ENCODE measurements at regions not wholly inside any gene's neighbourhood (a gene's known extent, or its start where the extent isn't known, plus 50 kb on each side); places are given as distances from the start of the nearest gene placed in this dataset.

DNA sequence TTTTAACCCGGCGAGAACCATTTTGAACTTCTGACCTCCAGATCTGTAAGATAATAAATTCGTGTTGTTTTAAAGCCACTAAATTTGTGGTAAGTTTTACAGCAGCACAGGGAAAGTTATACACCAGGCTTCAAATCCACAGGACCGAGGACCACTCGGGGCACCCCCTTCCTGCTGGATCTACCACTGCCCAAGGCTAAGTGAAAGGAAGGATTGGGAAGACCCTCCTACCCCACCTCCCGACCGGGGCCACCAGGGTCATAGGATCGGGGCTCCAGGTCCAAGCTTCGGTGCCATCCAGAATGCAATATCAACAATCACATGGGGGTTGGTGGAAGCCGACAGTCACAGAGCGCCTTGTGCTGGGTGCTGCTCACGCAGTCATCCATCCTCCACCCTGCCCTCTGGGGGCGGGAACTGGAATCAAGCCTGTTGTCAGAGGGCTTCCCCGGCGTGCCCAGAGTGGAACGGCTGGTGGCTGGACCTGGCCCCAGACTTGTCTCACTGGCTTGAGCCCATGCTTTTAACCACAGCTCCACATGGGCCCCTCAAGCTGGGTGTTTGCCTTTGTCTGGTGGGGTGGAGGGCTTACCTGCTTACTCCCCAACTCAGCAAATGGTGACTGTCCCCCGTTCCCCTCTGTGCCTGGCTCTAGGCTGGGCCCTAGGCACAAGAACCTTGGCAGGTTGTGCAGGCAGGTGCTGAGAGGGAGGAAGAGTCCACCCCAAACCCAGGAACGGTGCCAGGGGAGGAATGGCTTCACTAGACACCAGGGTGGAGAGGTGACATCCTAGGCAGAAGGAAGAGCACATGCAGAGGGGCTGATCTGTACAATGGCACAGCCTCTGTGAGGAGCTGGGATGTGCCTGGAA, 180.3 kb upstream of the RTL1 start:
- no peak for TF ChIP-seq POLR2A (IDR thresholded peaks at IDR 0.05)
- TF ChIP-seq, protein P1, sequence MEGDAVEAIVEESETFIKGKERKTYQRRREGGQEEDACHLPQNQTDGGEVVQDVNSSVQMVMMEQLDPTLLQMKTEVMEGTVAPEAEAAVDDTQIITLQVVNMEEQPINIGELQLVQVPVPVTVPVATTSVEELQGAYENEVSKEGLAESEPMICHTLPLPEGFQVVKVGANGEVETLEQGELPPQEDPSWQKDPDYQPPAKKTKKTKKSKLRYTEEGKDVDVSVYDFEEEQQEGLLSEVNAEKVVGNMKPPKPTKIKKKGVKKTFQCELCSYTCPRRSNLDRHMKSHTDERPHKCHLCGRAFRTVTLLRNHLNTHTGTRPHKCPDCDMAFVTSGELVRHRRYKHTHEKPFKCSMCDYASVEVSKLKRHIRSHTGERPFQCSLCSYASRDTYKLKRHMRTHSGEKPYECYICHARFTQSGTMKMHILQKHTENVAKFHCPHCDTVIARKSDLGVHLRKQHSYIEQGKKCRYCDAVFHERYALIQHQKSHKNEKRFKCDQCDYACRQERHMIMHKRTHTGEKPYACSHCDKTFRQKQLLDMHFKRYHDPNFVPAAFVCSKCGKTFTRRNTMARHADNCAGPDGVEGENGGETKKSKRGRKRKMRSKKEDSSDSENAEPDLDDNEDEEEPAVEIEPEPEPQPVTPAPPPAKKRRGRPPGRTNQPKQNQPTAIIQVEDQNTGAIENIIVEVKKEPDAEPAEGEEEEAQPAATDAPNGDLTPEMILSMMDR (IDR thresholded peaks at IDR 0.05), result no peak
